GM18867 (cell line): ENCODE measurements at regions not wholly inside any gene's neighbourhood (a gene's known extent, or its start where the extent isn't known, plus 50 kb on each side); places are given as distances from the start of the nearest gene placed in this dataset.
"Not testable (repeated sequence)": the region's sequence is repeated elsewhere in the genome, so short reads cannot be mapped to it uniquely, and the experiment has no call there.

Experiments used
- ATAC-seq: cut with Tn5 transposase; IDR thresholded peaks from one replicate; pipeline ENCODE4 v1.9.1; 2021; ENCODE audit warnings: mild to moderate bottlenecking, moderate library complexity; ENCODE audit not compliant: unreplicated experiment

DNA sequence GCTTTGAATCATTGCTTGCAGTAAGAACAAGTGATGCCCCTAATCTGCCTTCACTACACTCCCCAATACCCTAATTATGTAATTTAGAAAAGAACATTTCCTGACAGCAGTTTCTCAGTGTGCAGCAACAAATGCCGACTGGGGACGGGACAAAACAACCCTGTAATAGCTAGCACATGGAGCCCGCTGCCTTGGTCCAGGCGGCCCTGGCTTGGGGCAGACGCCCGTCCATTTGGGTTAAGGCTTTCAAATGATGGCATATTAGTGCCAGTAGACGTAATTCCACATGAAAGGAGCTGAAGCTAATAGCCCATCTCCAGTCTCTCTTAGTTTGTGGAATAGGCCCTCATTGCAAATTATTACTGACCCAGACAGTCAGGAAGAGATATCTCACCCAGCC lies 150.6 kb upstream of the PITX1 start:
- no peak for ATAC-seq

DNA sequence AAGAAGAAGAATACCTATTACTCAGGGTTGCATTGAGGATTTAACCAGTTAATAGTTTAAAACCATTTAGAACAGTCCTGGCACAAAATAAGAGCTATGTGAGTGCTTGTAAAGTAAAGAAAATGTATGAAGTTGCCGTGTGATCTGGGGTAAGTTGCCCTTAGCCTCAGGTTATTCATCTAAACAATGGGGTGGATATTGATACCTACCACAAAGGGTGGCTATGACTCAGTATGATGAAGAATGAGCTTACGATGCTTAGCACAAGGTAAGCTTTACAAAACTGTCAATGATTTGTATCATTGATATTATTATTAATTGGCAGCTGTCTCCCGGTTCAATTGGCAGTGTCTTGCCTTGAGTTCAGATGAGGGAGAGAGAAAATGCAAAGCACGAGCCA lies 149.4 kb upstream of the PITX1 start:
- no peak for ATAC-seq

DNA sequence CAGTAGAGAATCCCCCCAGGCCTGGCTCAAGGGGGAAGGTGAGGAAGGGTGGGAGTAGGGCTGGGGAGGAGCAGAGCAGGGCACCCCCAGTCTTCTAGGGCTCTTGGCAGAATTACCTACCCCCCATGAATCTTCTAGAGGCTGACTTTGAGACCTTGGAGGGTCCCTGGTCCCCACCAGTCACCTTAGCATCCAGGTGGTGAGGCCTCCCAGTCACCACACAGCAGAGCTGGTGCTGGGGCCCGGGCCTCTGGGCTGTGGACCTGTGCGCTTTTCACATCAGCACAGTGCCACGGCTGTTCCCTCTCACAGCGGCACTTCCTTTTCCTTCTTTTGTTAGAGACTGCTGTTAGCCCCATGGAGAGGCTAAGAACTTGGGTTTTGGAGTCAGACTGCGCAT lies 148.6 kb upstream of the PITX1 start:
- no peak for ATAC-seq

DNA sequence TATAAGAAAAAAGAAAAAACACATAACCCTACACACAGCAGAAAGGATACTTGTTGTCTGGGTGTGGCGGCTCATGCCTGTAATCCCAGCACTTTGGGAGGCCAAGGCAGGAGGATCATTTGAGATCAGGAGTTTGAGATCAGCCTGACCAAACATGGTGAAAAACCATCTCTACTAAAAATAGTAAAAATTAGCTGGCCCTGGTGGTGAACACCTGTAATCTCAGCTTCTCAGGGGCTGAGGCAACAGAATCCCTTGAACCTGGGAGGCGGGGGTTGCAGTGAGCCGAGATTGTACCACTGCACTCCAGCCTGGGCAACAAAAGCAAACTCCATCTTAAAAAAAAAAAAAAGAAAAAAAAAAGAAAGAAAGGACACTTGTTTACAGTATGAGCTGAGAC lies 147.6 kb upstream of the PITX1 start:
- ATAC-seq: no peak

DNA sequence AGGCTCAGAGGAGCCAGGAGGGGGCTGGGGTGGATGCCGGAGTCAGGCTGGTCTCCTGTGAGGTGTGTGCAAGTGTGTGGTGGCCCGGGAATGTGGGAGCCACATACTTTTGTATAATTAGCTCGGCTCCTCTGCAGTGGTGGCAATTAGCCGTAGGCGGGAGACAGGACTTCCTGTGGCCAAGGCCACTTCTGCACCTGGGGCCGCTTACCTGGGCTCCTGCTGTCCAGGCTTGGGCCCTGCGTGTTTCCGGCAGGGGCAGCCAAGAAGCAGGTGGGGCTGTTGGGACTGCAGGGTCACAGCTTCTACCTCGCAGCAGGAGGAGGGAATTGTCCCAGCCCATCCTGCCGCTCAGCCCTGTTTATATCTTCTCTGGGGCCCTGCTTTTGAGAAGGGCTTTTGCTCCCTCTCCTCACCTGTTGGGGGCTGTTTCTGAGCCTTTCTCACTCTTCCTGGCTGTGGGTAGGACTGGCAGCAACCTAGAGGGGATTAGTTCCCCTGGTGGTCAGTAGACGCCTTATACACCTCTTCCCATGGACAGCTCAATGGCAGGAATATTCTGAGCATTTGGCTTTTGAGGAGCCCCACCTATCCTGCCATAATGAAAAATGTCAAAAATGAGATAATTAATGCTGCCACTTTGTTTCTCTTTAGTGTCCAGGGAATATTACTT lies 145.4 kb upstream of the PITX1 start:
- ATAC-seq: no peak

DNA sequence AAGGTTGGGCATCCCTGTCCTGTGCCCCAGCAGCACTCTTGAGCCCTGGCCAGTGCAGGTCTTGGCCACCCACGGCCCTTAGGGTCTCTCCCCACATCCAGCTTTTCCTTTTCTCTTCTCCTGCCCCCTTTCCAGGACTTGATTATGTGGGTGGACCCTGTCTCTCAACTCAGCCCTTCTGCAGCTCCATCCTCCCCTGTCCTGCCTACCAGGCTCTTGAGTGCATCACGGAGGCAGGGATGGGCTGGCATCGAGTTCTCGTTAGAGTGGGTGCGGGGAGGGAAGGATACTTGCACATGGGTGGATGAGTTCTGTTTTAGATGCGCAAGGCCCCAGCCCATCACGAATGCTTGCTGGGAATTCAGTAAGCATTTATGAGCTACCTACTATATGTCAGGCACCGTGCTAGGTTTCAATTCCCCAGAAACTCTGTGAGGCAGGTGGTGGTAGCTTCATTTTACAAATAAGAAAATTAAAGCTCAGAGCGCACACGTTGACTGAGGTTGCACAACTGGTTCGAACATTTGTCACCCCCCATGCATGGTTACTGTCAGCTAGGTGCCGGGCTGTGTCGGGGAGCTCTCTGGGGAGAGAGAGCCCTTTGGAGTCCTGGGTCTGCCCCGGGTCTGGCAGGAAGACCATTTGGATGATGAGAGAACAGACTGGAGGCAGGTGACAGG lies 144.6 kb upstream of the PITX1 start:
- ATAC-seq: no peak

DNA sequence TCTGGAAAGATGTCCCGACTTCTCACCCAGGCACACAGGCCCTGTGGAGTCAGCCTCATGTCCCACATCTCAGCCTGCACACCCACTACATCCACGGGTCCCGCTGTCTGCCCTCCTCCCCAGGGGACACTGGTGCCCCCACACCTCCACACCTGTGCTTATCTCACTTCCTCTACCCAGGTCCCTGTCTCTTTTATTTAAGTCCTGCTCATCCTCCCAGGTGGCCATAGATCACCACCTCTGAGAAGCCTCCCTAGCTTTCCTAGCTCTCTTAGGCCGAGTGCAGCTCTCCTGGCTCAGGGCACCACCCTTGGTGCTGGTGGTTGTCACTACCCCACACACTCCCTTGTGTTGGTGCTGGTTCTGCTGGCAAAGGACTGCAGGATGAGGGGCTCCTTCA lies 143.6 kb upstream of the PITX1 start:
- no peak for ATAC-seq

DNA sequence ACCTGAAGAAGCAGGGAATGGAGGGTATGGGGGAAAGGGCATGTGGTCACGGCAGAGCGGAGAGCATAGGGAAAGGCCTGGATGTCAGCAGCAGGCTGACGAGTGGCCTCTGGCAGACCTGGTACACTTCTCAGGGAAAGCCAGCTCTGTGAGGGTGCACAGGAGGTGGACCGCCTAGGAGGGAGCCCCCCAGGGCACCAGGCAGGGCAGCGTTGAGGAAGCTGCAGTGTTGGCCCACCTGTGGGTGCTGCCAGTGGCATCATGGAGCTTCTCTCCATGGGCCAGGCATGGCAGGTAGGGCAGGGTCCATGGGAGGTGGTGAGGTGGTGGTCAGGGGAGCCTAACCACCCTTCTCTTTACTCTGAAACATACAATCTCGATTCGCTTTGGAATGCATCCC lies 143.0 kb upstream of the PITX1 start:
- ATAC-seq: no peak

DNA sequence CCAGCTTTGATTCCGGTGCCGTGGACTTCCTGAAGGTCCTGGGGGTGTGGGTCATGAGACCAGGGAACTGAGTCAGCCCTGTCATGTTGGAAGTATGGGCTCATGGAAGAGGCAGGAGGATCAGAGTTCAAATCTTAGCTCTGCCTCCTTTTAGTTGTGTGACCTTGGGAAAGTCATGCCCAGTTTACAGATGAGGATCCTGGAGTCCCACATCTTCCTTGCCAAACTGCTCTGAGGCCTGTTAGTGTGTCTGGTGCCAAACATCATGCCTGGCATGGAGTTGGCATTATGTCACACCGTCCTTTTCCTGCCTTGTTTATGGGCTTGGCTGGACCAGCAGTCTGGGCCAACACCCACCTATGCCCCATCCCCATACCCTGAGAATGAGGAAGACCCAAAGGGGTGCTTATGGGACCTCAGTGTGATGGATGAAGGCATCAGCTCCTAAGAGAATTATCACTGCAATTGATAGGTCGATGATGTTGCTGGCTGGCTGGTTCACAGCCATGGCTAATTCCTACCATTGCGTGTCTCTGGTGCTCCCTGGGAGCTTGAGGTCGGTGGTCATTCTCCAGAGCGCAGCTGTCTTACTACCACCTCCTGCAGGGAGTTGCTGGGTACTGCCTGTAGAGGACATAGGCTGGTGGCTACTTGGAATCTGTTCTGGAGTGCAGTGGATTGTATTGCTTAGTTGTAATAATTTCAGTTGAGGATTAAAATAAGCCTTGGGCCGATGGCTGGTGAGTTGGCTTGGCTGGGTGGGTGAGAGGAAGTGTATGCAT lies 140.5 kb upstream of the PITX1 start:
- ATAC-seq: no peak

DNA sequence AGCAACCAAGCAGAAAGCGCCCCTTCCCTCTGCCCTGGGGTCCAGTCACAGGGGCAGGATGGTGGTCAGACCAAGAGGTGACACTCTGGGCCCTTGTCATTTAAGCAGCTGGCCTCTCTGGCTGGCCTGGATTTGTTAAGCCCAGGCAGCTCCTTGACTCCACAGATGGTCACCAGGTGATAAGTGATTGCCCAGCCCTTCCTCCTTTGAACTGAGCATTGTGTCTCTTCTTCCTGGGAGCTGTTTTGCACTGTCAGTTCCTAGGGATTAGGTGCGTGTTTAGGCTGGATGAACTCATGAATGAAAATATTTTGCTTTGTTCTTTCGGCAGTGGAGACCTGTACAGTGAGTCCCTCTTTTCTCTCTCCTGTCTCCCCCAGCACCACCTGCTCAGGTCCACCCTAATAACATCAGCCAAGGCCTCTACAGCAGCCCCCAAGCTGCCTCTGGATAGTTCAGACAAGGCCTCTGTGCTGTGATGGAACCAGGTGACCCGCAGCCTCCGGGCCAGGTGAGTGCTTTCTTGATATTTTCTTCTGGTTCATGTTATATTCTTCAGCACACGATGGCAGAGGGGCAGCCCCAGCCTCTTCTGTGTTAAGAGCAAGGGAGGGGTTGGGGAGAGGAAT lies 139.7 kb upstream of the PITX1 start:
- ATAC-seq: no peak

DNA sequence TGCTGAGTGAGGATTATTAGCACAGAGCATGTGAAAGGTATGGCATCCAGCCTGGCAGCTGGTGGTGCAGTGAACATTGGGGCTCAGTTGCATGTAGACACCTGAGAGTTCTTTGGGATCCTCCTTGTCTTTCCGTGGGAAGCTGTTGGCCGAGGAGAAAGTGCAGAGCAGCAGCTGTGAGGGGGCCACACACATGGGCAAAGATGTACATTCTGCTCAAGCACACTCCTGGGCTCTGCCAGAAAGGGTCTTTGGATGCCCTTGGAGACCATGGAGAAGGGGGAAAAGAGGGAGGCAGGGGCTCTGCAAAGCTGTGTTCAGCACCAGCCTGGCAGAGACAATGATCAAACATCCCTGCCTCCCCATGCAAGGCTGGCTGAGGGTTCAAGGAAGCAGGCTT lies 138.7 kb upstream of the PITX1 start:
- no peak for ATAC-seq

DNA sequence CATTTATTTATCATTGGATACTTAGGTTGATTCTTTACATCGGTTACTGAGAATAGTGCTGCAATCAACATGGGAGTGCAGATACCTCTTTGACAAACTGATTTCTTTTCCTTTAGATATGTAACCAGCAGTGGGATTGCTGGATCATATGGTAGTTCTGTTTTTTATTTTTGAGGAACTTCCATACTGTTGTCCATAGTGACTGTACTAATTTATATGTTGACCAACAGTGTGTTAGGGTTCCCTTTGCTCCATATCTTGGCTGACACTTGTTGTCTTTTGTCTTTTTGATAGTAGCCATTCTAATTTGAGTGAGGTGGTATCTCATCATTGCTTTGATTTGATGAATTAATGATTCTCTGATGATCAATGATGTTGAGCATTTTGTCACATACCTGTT lies 137.3 kb upstream of the PITX1 start:
- ATAC-seq: no peak

DNA sequence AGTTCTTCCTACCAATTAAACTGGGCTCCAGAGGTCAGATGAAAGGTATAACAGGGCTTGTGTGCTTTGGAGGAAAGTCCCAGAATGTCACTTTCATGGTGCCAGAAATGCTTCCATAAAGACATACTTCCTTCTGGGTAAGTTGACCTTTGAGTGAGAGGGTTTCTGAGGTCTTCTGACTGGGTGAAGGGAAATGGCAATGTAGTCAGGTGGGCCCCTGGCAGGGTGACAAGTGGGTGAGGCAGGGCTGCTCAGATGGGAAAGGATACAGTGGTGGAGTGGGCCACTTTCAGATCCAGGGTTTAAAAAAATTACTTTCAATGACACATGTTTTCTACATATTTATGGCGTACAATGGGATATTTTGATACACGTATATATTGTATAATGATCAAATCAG lies 136.5 kb upstream of the PITX1 start:
- no peak for ATAC-seq

DNA sequence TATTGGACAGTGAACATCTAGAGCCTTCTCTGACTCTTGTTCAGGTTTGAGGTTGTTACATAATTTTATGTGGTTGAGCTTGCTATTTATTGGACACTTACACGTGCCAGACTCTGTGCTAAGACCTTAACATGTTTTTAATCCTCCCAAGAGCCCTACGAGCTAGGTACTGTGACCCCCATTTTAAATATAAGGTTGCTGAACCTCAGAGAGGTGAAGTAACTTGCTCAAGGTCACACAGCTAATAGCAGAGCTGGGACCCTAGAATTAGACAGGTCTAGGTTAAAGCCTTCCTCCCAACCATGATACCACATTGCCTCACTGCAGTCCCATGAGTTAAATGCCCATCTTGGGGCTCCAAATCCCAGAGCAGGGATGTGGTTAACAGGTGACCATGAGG lies 135.7 kb upstream of the PITX1 start:
- ATAC-seq: no peak

DNA sequence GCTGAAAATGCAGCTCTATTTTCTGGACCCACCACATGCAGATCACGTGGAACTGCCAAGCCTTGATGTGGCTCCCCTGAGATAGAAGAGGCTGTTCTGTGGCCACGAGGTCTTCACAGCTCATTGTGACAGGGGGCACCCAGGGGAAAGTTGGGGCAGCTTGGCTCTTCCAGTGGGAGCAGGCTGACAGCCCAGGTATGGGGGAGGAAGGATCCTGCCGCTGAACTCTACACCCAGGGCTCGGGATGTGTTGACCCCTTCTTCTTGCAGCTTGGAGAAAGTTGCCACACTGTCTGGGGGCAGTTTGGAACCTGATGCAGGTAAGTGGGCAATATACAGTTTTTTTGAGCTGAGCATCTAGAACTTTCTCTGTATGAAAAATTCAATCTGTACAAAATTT lies 133.6 kb upstream of the PITX1 start:
- no peak for ATAC-seq

DNA sequence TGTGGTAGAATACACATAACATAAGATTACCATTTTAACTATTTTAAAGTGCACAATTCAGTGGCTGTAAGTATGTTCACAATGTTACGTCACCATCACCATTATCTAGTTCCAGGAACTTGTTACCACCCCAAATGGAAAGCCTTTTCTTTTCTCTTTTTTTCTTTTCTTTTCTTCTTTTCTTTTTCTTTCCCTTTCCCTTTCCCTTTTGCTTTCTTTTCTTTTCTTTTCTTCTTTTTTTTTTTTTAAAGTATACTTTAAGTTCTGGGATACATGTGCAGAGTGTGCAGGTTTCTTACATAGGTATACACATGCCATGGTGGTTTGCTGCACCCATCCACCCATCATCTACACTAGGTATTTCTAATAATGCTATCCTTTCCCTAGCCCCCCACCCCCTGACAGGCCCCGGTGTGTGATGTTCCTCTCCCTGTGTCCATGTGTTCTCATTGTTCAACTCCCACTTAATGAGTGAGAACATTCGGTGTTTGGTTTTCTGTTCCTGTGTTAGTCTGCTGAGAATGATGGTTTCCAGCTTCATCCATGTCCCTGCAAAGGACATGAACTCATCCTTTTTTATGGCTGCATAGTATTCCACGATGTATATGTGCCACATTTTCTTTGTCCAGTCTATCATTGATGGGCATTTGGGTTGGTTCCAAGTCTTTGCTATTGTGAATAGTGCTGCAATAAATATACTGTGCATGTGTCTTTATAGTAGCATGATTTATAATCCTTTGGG lies 131.0 kb upstream of the PITX1 start:
- not testable (repeated sequence) for ATAC-seq

DNA sequence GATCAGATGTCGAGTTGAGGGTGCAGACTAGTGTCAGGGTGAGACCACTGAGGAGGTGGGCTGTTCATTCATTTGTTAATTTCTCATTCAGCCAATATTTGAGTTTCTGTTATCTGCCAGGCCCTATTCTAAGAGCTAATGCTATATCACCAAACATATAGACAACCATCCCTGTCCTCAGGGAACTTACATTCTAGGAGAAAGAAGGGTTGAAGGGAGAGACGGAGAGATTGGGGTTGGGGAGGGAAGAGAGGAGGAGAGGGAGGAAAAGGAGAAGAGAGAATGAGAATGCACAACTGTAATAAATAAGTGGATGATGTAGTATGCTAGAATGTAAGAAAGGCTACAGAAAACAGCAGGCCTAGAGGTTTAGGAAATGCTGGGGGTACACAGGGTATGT lies 129.9 kb upstream of the PITX1 start:
- ATAC-seq: no peak

DNA sequence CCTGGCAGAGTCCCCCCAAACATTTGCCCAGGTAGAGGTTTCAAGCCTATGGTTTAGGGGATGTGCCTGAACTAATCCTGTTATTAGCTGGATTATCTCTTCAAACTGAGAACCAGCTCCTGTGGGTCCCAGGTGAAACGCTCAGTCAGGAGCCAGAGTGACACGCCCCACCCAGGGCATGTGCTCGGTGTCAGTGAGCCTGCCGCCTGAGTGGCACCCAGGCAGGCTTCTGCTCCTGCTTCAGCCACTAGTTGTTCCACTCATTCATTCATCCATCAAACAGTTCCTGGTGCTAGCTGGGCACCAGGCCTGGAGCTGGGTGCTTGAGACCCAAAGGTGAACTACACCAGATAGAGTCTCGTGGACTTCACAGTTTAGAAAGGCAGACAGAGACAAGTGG lies 129.4 kb upstream of the PITX1 start:
- no peak for ATAC-seq

DNA sequence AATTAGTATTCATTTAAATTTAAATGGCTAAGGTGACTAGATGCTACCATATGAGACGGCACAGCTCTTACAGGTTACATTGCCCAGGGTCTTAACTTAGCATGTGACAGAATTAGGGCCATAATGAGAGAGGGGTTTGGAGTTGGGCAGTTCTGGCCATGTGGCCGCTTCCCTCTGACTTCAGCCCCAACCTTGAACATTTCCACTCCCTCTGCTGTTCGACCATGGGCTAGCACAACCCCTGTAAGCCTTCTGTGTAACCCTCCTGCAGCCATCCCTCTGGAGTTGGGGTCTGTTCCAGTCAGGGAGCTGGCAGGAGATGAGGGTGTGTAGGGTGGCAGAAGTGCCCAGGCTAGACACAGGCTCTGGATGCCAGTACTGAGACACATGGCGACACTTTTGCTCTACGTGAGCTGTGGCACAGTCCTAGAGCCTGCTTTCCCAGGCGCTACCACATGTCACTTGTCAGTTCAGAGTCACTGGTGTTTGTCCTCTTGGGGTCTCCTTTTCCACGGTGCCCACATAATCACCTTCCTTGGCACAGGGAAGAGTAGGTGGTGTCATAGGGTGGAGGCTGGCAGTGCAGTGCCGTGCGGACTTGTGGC lies 128.7 kb upstream of the PITX1 start:
- no peak for ATAC-seq

DNA sequence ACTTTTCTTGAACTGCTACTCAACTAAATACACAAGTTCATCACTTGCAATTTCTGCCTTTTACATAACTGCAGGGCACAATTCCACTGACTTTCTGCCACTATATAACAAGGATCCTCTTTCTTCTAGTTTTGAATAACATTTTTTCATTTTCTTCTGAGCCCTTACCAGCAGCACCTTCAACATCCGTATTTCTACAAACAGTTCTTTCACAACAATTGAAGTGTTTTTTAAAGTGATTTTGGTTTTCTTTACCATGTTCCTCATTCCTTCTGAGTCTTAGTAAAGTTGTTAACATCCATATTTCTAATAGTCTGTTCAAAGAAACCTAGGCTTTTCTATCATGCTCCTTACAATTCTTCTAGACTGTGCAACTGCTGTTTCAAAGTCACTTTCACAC lies 127.2 kb upstream of the PITX1 start:
- ATAC-seq: no peak
